OCI-LY7 (cell line): ENCODE measurements at regions not wholly inside any gene's neighbourhood (a gene's known extent, or its start where the extent isn't known, plus 50 kb on each side); places are given as distances from the start of the nearest gene placed in this dataset.

Experiments
- BruUV-seq: library from RNA; stranded (reverse); fragments of 400-500 nt; replicated peaks from 2 replicates; lab custom pipeline; 2021; lab: Mats Ljungman, UMichigan
- CTCF ChIA-PET: fragments of 300-600 bp; sonication (Branson Sonifier 250); formaldehyde crosslinking; loops from one replicate; lab custom pipeline; 2022; ENCODE audit warnings: antibody characterized with exemption; ENCODE audit not compliant: unreplicated experiment; lab: Charles Lee
- POLR2A ChIA-PET: fragments of 300-600 bp; sonication (Branson Sonifier 250); formaldehyde crosslinking; loops from one replicate; lab custom pipeline; 2022; ENCODE audit warnings: antibody characterized with exemption; lab: Charles Lee
- DNase-seq: peaks from one replicate; pipeline ENCODE4 v3.0.0-alpha.2; 2015; ENCODE audit warnings: low spot score
- H2AFZ ChIP-seq: fragments of 200-600 bp; sonication (generic), shearing (Covaris generic); 2 replicates; pipeline ENCODE4 v1.6.1; 2014; ENCODE audit warnings: mild to moderate bottlenecking, antibody characterized with exemption, low read length, moderate library complexity
- H3K27ac ChIP-seq: fragments of 200-600 bp; sonication (generic); 2 replicates; pipeline ENCODE4 v1.5.1; 2014; ENCODE audit warnings: mixed run types, low read depth, mild to moderate bottlenecking, moderate library complexity, low read length, inconsistent platforms; ENCODE audit not compliant: poor library complexity, severe bottlenecking
- H3K36me3 ChIP-seq: fragments of 200-600 bp; sonication (generic); 2 replicates; pipeline ENCODE4 v1.6.1; 2014; ENCODE audit warnings: mild to moderate bottlenecking, antibody characterized with exemption, low read length, moderate library complexity, mixed read lengths; ENCODE audit not compliant: insufficient read depth
- H3K4me1 ChIP-seq: fragments of 200-600 bp; sonication (generic); 2 replicates; pipeline ENCODE4 v1.5.1; 2014; ENCODE audit warnings: mild to moderate bottlenecking, low read length; ENCODE audit not compliant: insufficient read depth, poor library complexity, severe bottlenecking
- H3K4me2 ChIP-seq: fragments of 200-600 bp; sonication (generic); 2 replicates; pipeline ENCODE4 v1.6.1; 2014; ENCODE audit warnings: mild to moderate bottlenecking, low read length
- H3K4me3 ChIP-seq: fragments of 200-600 bp; sonication (generic); 2 replicates; pipeline ENCODE4 v1.5.1; 2014; ENCODE audit warnings: mild to moderate bottlenecking, low read depth, low read length; ENCODE audit not compliant: poor library complexity, severe bottlenecking
- H3K79me2 ChIP-seq: fragments of 200-600 bp; sonication (generic); 2 replicates; pipeline ENCODE4 v1.6.1; 2016; ENCODE audit warnings: low read depth, mild to moderate bottlenecking, low read length, moderate library complexity, mixed read lengths; ENCODE audit not compliant: insufficient read depth
- H3K9me2 ChIP-seq: fragments of 200-600 bp; sonication (generic); 2 replicates; pipeline ENCODE4 v1.6.1; 2016; ENCODE audit warnings: mild to moderate bottlenecking, low read length, mixed read lengths; ENCODE audit not compliant: insufficient read depth
- H3K9me3 ChIP-seq: fragments of 200-600 bp; sonication (generic); 2 replicates; pipeline ENCODE4 v1.6.1; 2014; ENCODE audit warnings: mild to moderate bottlenecking, mixed run types, low read length, mixed read lengths
- H4K20me1 ChIP-seq: fragments of 200-600 bp; sonication (generic); 2 replicates; pipeline ENCODE4 v1.6.1; 2014; ENCODE audit warnings: mild to moderate bottlenecking, antibody characterized with exemption, low read length, moderate library complexity, mixed read lengths; ENCODE audit not compliant: insufficient read depth
- EZH2phosphoT487 ChIP-seq: fragments of 200-600 bp; sonication (generic); IDR thresholded peaks from 2 replicates; pipeline ENCODE4 v1.6.1; 2018; ENCODE audit warnings: low read depth, borderline replicate concordance, mild to moderate bottlenecking, mixed run types, antibody characterized with exemption, low read length, moderate library complexity, mixed read lengths
- intact Hi-C: fragments of 100-400 bp; cut with micrococcal nuclease; formaldehyde crosslinking; loops from one replicate; pipeline ENCODE4 v1.10.0; 2022; ENCODE audit not compliant: unreplicated experiment
- TF ChIP-seq, protein P1 (sequence below): fragments of 200-600 bp; sonication (generic); conservative IDR thresholded peaks from 2 replicates; pipeline ENCODE4 v1.5.1; 2014; ENCODE audit warnings: mild to moderate bottlenecking, antibody characterized with exemption, low read length, moderate library complexity, mixed read lengths

DNA sequence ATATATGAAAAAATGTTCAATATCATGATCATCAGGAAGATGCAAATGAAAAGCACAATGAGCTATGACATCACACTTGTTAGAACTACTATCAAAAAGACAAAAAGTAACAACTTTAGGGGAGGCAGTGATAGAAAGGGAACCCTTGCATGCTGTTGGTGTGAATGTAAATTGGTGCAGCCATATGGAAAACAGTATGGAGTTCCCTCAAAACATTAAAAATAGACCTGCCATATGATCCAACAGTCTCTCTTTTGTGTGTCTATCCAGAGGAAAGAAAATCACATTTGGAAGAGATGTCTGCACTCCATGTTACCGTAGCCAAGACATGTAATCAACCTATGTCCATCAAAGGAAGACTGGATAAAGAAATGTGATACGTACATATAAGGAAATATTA lies 92.3 kb upstream of the ALKAL2 start:
- intact Hi-C loops = no loop called here
- H3K36me3 ChIP-seq = no peaks in the 10 kb centered on the region
- no peak overlapping the region for H3K4me3 ChIP-seq
- TF ChIP-seq, protein P1, sequence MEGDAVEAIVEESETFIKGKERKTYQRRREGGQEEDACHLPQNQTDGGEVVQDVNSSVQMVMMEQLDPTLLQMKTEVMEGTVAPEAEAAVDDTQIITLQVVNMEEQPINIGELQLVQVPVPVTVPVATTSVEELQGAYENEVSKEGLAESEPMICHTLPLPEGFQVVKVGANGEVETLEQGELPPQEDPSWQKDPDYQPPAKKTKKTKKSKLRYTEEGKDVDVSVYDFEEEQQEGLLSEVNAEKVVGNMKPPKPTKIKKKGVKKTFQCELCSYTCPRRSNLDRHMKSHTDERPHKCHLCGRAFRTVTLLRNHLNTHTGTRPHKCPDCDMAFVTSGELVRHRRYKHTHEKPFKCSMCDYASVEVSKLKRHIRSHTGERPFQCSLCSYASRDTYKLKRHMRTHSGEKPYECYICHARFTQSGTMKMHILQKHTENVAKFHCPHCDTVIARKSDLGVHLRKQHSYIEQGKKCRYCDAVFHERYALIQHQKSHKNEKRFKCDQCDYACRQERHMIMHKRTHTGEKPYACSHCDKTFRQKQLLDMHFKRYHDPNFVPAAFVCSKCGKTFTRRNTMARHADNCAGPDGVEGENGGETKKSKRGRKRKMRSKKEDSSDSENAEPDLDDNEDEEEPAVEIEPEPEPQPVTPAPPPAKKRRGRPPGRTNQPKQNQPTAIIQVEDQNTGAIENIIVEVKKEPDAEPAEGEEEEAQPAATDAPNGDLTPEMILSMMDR = no peak
- no peak for TF ChIP-seq EZH2phosphoT487
- no peaks in the 10 kb centered on the region for H3K9me3 ChIP-seq
- no peaks in the 10 kb centered on the region for H4K20me1 ChIP-seq
- no peaks in the 10 kb centered on the region for H3K9me2 ChIP-seq
- no peak overlapping the region for H3K4me2 ChIP-seq
- no peaks in the 10 kb centered on the region for H3K79me2 ChIP-seq
- H3K27ac ChIP-seq = no peak overlapping the region
- no peak for DNase-seq
- POLR2A ChIA-PET = no interaction called here
- no peak overlapping the region for H2AFZ ChIP-seq
- no peaks in the 10 kb centered on the region for H3K4me1 ChIP-seq
- CTCF ChIA-PET = no interaction called here
- no TSS peak for BruUV-seq

DNA sequence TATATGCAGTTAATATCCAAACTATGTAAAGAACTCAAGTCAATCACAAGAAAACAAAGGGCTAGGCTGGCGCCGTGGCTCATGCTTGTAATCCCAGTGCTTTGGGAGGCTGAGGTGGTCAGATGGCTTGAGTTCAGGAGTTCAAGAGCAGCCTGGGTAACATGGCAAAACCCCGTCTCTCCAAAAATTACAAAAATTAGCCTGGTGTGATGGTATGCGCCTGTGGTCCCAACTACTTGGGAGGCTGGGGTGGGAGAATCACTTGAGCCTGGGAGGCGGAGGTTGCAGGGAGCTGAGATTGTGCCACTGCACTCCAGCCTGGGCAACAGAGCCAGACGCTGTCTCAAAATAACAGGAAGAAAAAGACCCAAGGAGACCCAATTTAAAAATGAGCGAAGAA lies 91.9 kb upstream of the ALKAL2 start:
- Histone ChIP-seq H3K4me3 (no peak overlapping the region), H3K9me2 (no peaks in the 10 kb centered on the region), H2AFZ (no peak overlapping the region), H3K4me1 (no peaks in the 10 kb centered on the region), H3K36me3 (no peaks in the 10 kb centered on the region), H3K4me2 (no peak overlapping the region), H3K79me2 (no peaks in the 10 kb centered on the region), H4K20me1 (no peaks in the 10 kb centered on the region), H3K27ac (no peak overlapping the region), H3K9me3 (no peaks in the 10 kb centered on the region)
- no peak for DNase-seq
- intact Hi-C loops = no loop called here
- CTCF ChIA-PET = no interaction called here
- BruUV-seq = no TSS peak
- POLR2A ChIA-PET = no interaction called here
- TF ChIP-seq, protein P1 = no peak
- no peak for TF ChIP-seq EZH2phosphoT487

DNA sequence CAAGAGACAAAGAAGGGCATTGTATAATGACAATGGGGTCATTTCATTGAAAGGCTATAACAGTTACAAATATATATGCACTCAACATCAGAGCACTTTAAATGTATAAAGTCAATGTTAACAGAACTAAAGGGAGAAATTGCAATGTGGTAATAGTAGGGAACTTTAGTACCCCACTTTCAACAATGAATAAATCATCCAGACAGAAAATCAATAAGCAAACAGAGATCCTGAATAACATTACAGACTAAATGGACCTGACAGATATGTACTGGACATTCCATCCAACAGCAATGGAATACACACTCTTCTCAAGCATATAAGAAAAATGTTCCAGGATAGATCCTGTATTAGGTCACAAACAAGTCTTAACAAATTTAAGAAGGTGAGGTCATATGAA lies 90.5 kb upstream of the ALKAL2 start:
- Histone ChIP-seq H4K20me1 (no peaks in the 10 kb centered on the region), H3K27ac (no peak overlapping the region), H3K9me2 (no peaks in the 10 kb centered on the region), H2AFZ (no peak overlapping the region), H3K36me3 (no peaks in the 10 kb centered on the region), H3K9me3 (no peaks in the 10 kb centered on the region), H3K4me1 (no peaks in the 10 kb centered on the region), H3K4me3 (no peak overlapping the region), H3K4me2 (no peak overlapping the region), H3K79me2 (no peaks in the 10 kb centered on the region)
- no peak for TF ChIP-seq EZH2phosphoT487
- TF ChIP-seq, protein P1 = no peak
- CTCF ChIA-PET = no interaction called here
- no TSS peak for BruUV-seq
- intact Hi-C loops = no loop called here
- POLR2A ChIA-PET = no interaction called here
- no peak for DNase-seq
